ENCODE measurements at regions not wholly inside any gene's neighbourhood (a gene's known extent, or its start where the extent isn't known, plus 50 kb on each side); places are given as distances from the start of the nearest gene placed in this dataset.

- no peak for DNase-seq (ENCODE audit: low read depth in 2 of 2)
Observed at GRCh38 chr21:24369746-24370145, 1237.5 kb downstream of the MRPL39 start.

- no peak for DNase-seq (ENCODE audit: low read depth in 2 of 2)
Observed at GRCh38 chr21:24369278-24369677, 1238.0 kb downstream of the MRPL39 start.

- no peak for DNase-seq (ENCODE audit: low read depth in 2 of 2)
Observed at GRCh38 chr21:24367936-24368335, 1239.3 kb downstream of the MRPL39 start.

GRCh38 chr21:24353492-24353891, 1253.8 kb downstream of the MRPL39 start:
- DNase-seq (ENCODE audit: low read depth in 2 of 2), result no peak

GRCh38 chr21:24339406-24339805, 1267.9 kb downstream of the MRPL39 start:
- no peak for DNase-seq (ENCODE audit: low read depth in 2 of 2)

- no peak for DNase-seq (ENCODE audit: low read depth in 2 of 2)
Observed at GRCh38 chr21:24336491-24336890, 1270.8 kb downstream of the MRPL39 start.

GRCh38 chr21:24323536-24323935, 1283.7 kb downstream of the MRPL39 start:
- DNase-seq (ENCODE audit: low read depth in 2 of 2), result no peak

- DNase-seq (ENCODE audit: low read depth in 2 of 2), result no peak
Observed at GRCh38 chr21:24316277-24316922, 1290.9 kb downstream of the MRPL39 start.

GRCh38 chr21:24310788-24311187, 1296.5 kb downstream of the MRPL39 start:
- DNase-seq (ENCODE audit: low read depth in 2 of 2), result no peak

GRCh38 chr21:24308183-24308582, 1299.1 kb downstream of the MRPL39 start:
- DNase-seq (ENCODE audit: low read depth in 2 of 2), result no peak

GRCh38 chr21:24302400-24302799, 1304.9 kb downstream of the MRPL39 start:
- DNase-seq (ENCODE audit: low read depth in 2 of 2), result no peak

GRCh38 chr21:24298040-24298439, 1309.2 kb downstream of the MRPL39 start:
- DNase-seq (ENCODE audit: low read depth in 2 of 2), result no peak

- DNase-seq (ENCODE audit: low read depth in 2 of 2), result no peak
Observed at GRCh38 chr21:24294171-24294570, 1313.1 kb downstream of the MRPL39 start.

- DNase-seq (ENCODE audit: low read depth in 2 of 2), result no peak
Observed at GRCh38 chr21:24290151-24290833, 1317.0 kb downstream of the MRPL39 start.

- no peak for DNase-seq (ENCODE audit: low read depth in 2 of 2)
Observed at GRCh38 chr21:24289539-24289938, 1317.7 kb downstream of the MRPL39 start.

GRCh38 chr21:24280596-24280995, 1326.7 kb downstream of the MRPL39 start:
- DNase-seq (ENCODE audit: low read depth in 2 of 2), result no peak

GRCh38 chr21:24278711-24279110, 1328.6 kb downstream of the MRPL39 start:
- no peak for DNase-seq (ENCODE audit: low read depth in 2 of 2)

- no peak for DNase-seq (ENCODE audit: low read depth in 2 of 2)
Observed at GRCh38 chr21:24276204-24276603, 1331.1 kb downstream of the MRPL39 start.

GRCh38 chr21:24275616-24276015, 1331.7 kb downstream of the MRPL39 start:
- no peak for DNase-seq (ENCODE audit: low read depth in 2 of 2)

- no peak for DNase-seq (ENCODE audit: low read depth in 2 of 2)
Observed at GRCh38 chr21:24272521-24272938, 1334.8 kb downstream of the MRPL39 start.

- DNase-seq (ENCODE audit: low read depth in 2 of 2), result no peak
Observed at GRCh38 chr21:24265987-24266386, 1341.3 kb downstream of the MRPL39 start.

GRCh38 chr21:24260751-24261150, 1346.5 kb downstream of the MRPL39 start:
- no peak for DNase-seq (ENCODE audit: low read depth in 2 of 2)

GRCh38 chr21:24259241-24259640, 1348.0 kb downstream of the MRPL39 start:
- DNase-seq (ENCODE audit: low read depth in 2 of 2), result no peak

- no peak for DNase-seq (ENCODE audit: low read depth in 2 of 2)
Observed at GRCh38 chr21:24255591-24255990, 1351.7 kb downstream of the MRPL39 start.

All from stimulated activated CD4-positive, alpha-beta T cell treated with anti-CD3 and anti-CD28 coated beads, Interleukin-12 subunit alpha, Interleukin-12 subunit beta, amount 100 ng/mL, for 24 hours (primary cell).